CD4-positive, alpha-beta T cell treated with Interleukin-17A for 4 hours (primary cell): ENCODE measurements at regions not wholly inside any gene's neighbourhood (a gene's known extent, or its start where the extent isn't known, plus 50 kb on each side); places are given as distances from the start of the nearest gene placed in this dataset.

ENCODE experiments used
- DNase-seq: peaks from one replicate; pipeline ENCODE4 v3.0.0-alpha.2; 2020; ENCODE audit warnings: mixed read lengths

DNA sequence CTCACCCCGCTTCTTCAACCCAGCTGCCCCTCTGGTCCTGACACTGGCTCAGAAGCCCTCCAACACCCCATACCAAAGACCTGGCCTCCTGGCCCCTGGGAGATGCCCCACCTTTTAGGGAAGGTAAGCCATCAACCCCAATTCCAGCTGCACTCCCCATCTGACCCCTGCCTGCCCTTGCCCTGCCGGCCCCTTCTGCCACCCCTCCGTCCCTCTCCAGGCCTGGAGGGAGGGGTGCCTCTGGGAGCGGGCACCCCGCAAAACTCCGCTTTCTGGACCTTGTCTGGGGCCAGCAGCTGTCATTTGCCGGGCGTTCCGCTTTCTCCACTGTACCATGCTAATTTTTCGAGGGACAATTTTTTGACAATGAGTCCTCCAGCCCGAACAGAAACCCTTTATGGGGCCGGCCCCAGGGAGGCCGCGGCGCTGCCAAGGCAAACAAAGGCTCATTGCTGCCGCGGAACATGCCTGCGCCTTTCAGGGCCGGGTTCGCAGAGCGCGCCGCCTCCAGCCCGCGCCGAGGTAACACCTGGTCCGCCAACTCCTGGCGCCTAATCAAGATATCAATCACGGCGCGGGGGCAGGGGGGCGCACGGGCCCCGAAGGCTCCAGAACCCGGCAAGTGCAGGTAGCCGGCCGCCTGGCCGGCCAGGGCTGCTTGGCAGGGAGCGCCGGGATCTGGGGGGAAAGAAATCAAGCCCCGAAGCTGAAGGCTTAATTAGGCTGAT is 96.0 kb downstream of the INHBB start:
- DNase-seq: no peak

DNA sequence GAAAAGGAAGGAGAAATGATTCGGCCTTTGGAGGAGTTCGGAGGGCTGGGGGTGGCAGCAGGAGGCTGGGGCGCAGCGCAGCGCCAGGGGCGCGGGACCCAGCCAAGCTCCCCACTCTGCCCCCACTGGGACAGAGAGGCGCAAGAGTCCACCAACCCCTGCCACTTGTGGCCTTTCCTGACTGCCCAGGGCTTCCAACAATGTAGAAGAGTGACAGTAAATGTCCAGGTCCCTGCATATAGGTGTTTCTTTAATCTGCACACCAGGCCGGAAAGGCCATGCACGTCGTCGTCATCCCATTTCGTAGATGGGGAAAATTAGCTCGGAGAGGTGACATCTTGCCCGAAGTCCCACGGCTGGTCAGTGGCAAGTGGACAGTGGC is 96.6 kb downstream of the INHBB start:
- DNase-seq: no peak

DNA sequence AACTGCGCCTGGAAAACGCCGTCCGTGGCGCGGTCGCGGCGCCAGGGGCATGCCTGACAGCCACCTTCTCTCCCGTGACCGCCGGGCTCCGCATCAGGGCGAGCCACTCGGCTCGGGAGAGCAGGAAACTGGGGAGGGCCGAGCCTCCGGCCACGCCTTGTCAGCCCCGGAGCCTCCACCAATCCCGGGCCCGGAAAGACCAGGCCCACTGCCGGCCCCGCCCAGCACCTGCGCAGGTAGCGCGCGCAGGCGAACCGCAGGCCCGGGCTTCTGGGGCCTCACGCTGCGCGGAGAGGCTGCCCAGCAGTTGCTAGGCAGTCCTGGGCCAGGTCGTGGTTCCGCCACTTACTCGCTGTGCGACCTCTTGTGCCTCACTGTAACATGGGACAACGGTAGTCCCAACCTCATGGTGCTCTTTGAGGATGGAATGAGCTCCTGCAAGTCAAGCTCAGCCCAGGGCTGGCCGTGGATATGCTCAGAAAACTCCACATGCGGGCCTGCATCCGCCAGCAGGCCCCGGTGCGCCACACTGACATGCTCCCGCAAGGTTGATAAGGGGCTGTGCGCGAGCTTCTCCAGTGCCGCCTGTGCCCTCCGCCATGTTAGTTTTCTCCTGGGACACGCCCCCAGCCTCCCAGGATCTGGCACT is 97.1 kb downstream of the INHBB start:
- DNase-seq: peak; percentile 37

DNA sequence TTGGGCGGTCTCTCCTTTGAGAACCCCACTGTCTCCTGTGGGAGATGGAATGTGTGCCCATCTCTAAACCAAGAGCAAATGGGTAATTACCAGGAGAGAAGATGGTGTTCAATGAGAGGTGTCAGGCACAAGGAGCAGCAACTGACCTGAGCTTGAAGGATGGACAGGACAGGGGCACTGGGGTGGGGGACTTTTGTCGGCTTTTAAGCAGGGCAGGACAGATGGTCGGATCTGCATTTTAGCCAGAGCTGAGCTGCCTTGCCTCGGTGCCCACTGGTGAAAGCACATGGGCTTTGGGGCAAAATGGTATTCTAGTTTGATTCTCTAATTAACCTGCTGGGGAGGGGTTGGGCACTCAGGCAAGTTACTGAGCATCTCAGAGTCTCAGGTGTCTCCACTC is 98.0 kb downstream of the INHBB start:
- no peak for DNase-seq

DNA sequence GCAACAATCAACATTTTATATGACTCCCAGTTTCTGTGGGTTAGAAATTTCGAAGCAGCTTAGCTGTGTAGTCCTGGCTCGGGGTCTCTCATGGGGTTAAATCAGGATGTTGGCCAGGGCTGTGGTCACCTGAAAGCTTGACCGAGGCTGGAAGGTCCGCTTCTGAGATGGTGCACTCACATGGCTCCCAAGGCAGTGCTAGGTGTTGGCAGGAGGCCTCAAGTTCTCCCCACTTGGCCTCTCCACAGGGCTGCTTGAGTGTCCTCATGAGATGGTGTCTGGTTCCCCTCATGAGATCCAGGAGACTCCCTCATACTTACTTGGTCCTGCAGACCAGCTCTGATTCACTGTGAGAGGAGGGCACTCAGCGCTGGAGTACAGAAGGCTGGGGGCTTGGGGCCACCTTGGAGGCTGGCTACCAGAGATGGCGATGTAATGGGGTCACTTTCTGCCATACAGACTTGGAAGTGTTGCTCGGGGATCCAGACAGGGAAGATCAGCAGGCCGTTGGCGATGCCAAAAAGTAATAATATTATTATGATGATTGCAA is 98.8 kb downstream of the INHBB start:
- DNase-seq: no peak

DNA sequence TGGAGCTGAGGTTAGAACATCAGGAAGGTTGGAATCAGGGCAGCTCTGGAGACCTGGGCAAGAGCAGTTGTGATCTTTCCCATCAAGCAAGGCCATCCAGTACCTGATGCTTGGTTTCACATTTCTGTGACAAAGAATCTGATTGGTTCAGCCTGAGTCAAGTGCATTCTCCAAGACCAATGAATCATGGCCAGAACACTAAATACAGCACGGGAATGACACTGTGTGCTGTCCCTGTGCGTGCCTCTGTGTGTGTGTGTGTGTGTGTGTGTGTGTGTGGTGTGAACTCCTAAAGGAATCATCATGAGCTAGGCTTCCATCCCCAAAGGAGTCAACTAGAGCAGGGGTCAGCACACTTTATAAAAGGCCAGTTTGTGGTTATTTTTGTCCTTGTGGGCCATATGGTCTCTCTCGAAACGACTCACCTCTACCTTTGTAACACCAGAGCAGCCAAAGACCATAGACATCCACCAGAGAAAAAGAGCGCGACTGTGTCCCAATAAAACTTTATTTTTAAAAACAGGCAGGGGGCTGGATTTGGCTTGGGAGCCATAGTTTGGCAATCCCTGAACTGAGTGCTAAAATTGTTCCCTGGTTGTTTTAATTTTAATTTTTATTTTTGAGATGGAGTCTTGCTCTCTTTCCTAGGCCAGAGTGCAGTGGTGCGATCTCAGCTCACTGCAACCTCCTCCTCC is 99.7 kb downstream of the INHBB start:
- no peak for DNase-seq

DNA sequence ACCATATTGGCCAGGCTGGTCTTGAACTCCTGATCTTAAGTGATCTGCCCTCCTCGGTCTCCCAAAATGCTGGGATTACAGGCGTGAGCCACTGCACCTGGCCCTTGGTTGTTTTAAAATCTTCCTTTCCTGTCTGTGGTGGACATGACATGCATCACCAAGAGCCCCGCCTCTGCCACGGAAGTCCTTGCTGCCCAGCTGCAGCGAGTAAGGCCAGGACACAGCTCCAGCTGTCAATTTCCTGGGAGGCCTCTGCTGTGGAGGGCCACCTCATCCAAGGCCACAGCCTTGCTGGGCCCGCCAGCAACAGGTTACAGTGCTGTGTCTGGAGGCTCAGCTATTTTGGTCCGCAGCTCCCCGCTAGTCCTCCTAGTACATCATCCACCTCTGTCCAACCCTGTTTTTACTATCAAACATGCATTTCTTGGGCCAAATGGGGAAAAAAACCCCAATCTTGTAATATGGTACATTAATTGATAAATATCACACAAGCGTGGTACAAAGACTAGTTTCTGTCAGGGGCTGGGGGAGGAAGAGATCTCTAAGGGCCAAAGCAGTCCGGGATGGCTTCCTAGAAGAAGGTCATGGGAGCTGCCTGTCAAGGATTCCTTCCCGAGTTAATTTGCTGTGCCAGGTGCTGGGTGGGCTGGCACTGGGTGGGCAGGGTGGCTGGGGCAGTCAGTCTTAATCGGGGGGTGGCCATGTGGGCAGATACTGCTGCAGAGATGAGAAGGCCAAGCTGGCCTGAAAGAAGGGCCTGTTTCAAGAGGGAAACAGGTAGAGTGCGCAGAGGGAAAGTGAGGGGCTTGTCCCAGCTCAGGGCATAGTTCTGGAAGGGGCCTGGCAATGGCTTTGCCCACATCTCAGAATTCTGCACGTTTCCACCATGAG is 100.5 kb downstream of the INHBB start:
- DNase-seq: no peak

DNA sequence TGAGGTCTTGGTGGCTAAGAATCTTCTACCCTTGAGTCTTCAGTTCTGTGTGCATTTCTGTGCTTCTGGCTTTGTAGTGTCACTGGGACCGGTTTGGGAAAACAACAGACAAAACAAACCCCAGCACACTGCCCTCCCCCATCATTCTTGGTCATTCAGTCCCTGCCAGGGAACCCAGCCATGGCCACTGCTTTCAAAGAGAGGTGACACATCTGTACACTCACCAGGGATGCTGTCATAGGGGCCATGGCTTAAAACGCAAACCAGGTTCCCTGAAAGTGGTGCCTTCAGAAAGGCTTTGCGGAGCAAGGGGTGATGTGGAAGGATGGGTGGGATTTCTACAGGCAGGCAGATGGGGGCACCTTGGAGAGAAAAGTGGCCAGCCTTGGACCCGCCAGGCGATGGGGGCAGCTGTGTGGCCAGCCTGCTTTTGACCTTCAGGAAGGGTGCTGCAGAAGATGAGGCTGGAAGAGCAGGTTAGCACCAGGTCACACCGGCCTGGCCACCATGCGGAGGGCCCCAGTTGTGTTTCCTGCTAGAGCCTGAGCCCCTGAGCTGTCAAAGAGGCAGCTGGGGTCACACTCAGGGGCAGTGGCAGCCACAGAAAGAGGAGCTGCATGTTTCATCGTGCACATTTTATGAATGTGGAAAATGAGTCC is 101.3 kb downstream of the INHBB start:
- no peak for DNase-seq

DNA sequence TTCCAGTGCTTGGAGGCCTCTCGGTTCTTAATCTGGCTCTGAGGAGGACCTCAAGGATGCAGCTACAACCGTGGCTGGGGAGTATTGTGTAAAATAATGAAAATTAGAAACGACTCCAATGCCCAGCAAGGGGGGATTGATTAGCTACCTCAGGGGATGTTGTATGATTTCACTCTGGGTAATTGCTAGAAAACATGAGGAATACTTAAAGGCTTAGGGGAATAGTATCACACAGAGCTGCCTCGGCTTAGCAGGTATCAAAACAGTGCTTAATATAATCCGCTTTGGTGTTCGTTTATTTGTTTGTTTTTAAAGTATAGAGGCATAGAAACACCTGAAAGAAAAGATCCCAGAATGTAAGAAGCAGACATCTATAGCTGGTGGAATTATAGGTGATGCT is 102.5 kb downstream of the INHBB start:
- DNase-seq: no peak

DNA sequence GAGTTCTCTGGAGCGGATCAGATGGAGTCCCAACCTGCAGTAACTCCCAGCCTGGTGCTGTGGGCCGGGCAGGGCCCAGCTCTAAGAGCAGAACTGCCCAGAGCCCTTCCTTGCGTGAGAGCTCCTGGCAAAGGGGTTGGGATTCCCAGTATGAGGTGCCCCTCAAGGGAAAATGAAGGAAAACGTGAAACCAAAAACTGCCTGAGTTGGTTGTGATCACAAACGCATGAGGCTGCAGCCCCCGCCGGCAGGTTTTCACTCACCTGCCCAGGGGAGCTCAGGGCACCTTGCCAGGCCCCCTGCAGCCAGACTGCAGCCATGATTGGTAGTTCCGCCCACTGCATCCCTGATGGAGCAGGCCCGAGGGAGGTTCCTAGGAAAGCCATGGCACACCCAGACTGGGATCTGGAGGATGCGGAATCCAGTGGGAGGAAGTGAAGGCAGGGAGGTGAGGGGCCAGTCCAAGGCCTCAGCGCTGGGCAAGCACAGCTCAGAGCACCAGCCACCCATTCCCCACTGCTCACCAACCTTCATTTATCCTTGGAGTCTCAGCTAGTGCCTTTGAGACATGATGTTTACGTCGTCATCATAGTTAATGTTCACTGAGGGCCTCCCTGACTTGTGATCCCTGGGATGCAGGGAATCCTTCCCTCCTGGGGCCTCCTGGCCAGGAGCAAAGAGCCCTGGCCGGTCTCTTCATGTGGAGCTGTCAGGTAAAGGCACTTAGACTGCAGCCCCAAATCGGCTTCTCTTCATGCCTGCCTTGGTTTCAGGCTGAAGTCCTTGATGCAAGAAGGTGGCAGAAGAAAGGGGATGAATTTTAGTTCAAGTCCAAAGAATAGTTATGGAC is 103.2 kb downstream of the INHBB start:
- DNase-seq: no peak

DNA sequence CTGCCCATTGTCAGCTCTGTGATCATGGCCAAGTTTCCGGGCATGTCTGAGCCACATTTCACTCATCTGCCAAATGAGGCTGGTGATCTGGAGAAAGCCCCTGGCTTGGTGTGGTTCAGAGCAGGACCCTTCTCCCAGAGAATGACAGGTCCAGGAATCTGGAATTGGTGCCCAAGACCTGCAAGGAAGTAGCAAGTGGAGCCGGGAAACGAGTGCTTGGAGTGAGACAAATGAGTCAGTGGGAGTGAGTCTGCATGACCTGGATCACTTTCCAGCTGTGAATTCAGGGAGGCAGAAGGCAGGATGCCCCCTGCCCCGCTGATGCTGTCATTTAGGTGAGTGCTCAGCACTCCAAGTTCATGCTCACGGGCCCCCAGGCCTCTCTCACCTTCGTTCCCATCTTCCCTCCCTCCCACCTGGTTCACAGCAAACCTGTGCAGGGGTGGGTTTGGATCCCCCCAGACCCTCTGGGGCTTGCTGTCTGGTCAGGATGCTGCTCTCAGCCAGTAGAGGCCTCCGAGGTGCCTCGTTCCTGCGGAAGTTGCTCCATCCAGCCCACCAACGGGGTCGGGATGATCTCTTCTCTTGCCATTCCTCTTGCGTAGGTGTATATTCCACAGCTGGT is 104.4 kb downstream of the INHBB start:
- no peak for DNase-seq

DNA sequence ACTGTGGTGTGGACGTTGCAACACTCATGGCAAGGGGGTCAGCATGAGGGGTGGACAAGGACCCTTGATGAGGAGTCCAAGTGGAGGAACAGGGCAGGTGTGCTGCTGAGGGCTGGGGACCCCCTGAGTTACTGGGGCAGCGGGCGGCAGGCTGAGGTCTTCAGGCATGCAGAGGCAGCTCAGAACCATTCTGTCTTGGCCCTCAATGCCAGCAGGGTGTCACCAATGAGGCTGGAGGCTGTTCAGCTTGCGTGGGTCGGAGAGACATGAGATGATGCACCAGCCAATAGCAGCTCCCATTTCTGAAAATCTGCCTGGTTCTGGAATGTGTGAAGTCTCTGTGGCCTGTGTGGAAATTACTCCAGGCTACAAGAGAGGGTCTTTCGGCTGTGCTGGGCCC is 105.4 kb downstream of the INHBB start:
- DNase-seq: no peak

DNA sequence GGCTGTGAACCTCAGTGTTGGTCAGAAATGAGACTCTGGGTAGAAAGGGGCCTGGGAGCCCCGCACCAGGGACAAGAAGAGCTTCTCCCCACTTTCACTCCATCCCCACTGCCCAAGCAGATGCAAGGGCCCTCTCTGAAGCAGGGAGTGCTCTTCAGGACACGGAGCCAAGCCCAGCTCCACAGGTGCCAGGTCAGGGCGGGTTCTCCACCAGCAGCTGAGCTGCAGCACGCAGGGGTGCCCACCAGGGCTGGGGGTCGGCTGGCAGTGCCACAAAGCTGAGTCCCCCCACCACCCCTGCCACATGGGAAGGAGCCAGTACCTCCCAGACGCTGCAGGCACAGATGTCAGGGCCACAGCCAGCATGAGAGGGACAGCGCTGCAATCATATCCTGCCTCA is 106.2 kb downstream of the INHBB start:
- no peak for DNase-seq

DNA sequence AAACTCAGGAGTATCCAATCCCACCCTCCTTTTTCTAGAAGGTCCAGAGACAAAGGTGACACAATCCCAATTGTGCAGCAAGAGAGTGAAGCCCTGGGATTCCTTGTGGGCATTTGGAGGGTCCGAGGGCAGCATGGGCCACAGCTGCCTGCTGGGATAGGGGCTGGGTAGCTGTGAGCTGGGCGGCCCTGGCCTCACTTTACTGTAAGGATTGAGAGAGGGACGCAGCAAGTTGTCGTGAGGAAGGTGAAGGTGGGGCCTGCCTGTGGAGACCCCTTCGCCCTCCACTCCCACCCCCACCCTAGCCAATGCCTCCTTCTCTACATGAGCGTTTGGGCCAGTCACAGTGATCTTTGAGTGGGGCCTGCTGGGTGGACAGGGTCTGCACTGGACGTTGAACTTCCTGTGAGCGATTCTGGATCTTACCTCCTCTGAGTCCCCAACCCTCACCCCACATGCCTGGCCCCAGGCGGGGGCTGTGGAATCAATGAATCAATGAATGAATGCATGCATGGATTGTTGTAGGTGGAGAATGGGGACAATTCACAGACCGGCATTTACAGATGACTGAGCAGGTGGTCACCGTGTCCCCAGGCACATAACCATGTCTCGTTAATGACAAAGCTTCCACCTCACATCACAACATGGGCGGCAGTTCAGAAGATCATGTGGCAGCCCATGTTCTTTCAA is 107.2 kb downstream of the INHBB start:
- DNase-seq: no peak

DNA sequence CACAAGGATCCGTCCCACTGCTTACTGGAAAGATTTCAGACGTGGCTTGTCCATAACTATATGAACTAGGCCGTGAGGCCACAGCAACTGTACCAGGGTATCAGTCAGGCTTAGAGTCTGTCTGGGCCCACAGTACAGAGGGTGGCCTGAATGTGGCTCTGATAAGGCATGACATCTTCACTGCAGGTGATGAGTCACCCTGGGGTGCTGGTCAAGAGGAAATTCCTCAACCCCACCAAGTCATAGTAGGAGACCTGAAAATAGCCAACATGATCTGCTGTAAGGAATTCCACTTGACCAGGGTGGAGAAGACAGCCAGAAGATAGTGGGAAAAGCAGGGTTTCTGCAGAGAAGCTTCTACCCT is 107.7 kb downstream of the INHBB start:
- no peak for DNase-seq

DNA sequence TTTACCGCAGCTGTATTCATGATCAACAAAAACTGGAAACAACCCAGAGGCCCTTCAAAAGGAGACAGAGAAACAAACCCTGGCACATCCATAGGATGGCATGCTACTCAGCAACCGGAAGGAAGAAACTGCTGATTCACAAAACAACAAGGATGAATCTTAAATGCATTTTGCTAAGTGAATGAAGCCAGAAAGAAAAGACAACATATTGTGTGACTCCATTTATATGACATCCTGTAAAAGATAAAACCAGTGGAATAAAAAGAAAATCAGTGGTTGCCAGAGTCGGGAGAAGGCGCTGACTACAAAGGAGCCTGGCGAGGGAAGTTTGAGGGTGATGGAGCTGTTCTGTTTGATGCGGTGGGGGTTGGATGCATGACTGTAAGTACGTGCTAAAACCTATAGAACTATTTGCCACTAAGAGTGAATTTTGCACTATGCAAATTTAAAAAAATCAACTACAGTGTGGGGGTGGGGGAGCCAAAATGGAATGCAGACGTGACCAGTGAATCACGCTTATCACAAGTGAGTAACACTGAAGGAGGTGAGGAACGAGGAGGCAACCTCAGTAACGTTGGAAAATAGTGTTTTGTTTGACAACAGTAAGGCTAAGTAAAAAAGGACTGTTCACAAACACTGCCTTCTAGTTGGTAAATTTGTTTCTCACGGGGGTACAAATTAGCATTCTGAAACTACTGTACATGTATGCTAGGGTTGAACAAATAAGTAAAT is 108.9 kb downstream of the INHBB start:
- DNase-seq: no peak

DNA sequence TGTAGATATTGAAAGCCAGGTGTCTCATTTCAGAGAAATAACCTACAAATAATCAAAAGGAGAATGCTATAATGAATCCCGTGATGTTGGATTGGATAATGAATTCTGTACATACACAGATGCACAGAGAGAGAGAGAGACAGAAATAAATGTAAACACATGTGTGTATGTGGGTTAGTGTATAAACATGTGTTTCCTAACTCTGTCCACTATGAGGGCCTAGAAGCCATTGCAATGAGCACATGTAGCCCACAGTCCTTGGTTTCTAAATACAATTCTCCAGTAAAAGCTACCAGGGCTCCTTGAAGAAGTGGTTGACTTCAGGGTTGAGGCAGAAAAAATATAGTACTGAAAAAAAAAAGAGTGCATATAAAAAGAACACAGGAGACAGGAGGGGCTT is 109.5 kb downstream of the INHBB start:
- DNase-seq: no peak

DNA sequence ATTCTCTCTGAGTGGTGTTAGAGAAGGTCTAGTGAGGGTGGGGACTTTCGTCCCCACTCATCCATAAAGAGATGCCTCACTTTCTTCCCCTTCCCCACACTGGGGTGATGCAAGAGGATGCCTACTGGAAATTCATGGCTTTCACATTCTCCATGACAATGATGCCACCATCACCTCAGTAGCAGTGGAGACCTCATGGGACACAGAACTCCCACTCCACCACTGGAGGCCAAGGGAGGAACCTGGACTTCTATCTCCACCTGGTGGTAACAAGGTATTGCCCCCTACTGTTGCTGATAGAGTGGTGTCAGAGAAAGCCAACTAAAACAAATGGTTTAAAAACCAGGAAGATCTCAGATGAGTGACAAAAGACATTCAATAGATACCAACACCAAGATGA is 110.9 kb downstream of the INHBB start:
- DNase-seq: no peak

DNA sequence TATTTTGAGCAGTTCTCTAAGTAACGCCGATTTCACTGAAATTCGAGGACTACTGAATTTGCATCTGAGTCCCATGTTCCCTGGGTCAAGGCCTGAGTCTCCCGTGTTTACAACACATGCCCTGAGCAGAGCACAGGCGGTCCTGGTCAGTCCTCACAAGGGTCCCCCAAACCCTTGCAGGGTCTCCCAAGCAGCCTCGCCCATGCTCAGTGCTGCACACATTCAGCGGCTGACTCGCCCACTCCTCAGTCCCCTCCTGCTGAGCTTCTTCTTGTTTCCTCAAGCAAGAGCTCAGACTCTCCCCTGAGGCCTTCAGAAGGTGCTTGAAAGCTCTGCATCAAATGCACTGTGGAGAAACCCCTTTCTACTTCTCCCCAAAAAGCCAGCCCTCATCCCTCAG is 114.6 kb downstream of the INHBB start:
- no peak for DNase-seq

DNA sequence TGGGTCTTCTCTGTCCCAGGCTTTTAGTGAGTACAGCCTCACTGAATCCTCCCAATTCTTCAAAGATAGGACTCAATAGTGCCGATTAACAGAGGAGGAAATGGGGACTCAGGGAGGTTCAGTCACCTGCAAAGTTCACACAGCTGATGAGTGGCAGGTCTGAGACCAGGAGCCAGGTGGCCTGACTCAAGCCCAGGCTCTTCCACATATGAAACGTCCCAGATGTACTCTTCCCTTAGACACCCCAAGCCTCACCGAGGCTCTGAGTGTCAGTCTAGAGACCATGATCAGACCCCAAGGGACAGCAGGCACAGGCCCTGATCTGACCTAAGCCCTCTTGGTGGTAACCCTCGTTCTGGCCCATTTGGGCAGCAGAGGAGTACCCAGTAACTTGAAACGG is 115.2 kb downstream of the INHBB start:
- no peak for DNase-seq
